Right lobe of liver (tissue), 6 donors: ENCODE measurements at regions not wholly inside any gene's neighbourhood (a gene's known extent, or its start where the extent isn't known, plus 50 kb on each side); places are given as distances from the start of the nearest gene placed in this dataset.

ENCODE experiments used
- ATAC-seq, 4 donors: fragments of 200-7000 bp; cut with Tn5 transposase; one replicate each; pipeline ENCODE4 v1.9.1; 2020; ENCODE audit warnings: mild to moderate bottlenecking in 4 of 4, moderate library complexity in 4 of 4
- DNase-seq, 3 donors: peaks; one replicate each; pipeline ENCODE4 v3.0.0-alpha.2; 2020
- H3K27ac ChIP-seq, 3 donors: fragments of 200-600 bp; one replicate each; pipeline ENCODE4 v1.8.0; 2022
- H3K27me3 ChIP-seq, 2 donors: fragments of 200-600 bp; one replicate each; pipeline ENCODE4 v1.8.0; 2022
- H3K36me3 ChIP-seq, 4 donors: fragments of 200-600 bp; sonication (generic) in 1 of 4; one replicate each; pipeline versions ENCODE4 v1.5.1 to v1.8.0; 2017 to 2022; ENCODE audit warnings: control low read depth in 1 of 4
- H3K4me1 ChIP-seq, 4 donors: fragments of 200-600 bp; sonication (generic) in 1 of 4; one replicate each; pipeline versions ENCODE4 v1.5.1 to v1.8.0; 2017 to 2022; ENCODE audit warnings: control low read depth in 1 of 4
- H3K4me3 ChIP-seq, 3 donors: fragments of 200-600 bp; one replicate each; pipeline ENCODE4 v1.8.0; 2022
- H3K9me3 ChIP-seq, 4 donors: fragments of 200-600 bp; sonication (generic) in 1 of 4; one replicate each; pipeline versions ENCODE4 v1.5.1 to v1.8.0; 2017 to 2022; ENCODE audit warnings: control low read depth in 1 of 4
- CTCF ChIP-seq, 4 donors: fragments of 200-600 bp in 3 of 4; fragments of 450-650 bp in 1 of 4; IDR thresholded peaks; one replicate each; pipeline versions ENCODE4 v1.5.1 to v1.8.0; 2016 to 2022; ENCODE audit warnings: antibody characterized with exemption in 4 of 4, mild to moderate bottlenecking in 2 of 4
- POLR2A ChIP-seq: fragments of 450-650 bp; IDR thresholded peaks from one replicate; pipeline ENCODE4 v1.6.1; 2017; ENCODE audit warnings: antibody characterized with exemption, mild to moderate bottlenecking
- WGBS: methylation state at CpG from one replicate; pipeline ENCODE4 v1.1.6; 2018; ENCODE audit warnings: low coverage, low lambda C conversion rate; ENCODE audit not compliant: insufficient coverage; ENCODE audit errors: missing lambda C conversion rate; 5-methylcytosine and 5-hydroxymethylcytosine counted together
- intact Hi-C, 2 donors: fragments of 100-400 bp; cut with DNase I; formaldehyde crosslinking; loops; one replicate each; pipeline versions ENCODE4 v1.11.2 to v1.14.1; 2022
- donor health status: DM: no; HTN: yes; CAD: no.
- donor health status: DM: no; HTN: no; CAD: no.
- donor health status: DM: no; HTN: no; CAD: no.
- donor health status: DM: no; HTN: yes; CAD: no.
- donor health status: DM: no; HTN: yes; CAD: no.

- H3K9me3 ChIP-seq = no peaks in the 10 kb centered on the region
- no peak for ATAC-seq
- H3K27ac ChIP-seq = no peak overlapping the region
- no peaks in the 10 kb centered on the region for H3K4me1 ChIP-seq
- H3K27me3 ChIP-seq = no peaks in the 10 kb centered on the region
- no peak overlapping the region for H3K4me3 ChIP-seq
- WGBS = 67% methylated on average over 1 of the region's 1 CpG
- intact Hi-C loops = no loop called here
- DNase-seq = no peak
- H3K36me3 ChIP-seq = no peaks in the 10 kb centered on the region
- TF ChIP-seq CTCF (IDR thresholded peaks at IDR 0.05) (no peak), POLR2A (no peak)
Observed at GRCh38 chr20:51329845-51330244, 212.7 kb downstream of the NFATC2 start.

DNA sequence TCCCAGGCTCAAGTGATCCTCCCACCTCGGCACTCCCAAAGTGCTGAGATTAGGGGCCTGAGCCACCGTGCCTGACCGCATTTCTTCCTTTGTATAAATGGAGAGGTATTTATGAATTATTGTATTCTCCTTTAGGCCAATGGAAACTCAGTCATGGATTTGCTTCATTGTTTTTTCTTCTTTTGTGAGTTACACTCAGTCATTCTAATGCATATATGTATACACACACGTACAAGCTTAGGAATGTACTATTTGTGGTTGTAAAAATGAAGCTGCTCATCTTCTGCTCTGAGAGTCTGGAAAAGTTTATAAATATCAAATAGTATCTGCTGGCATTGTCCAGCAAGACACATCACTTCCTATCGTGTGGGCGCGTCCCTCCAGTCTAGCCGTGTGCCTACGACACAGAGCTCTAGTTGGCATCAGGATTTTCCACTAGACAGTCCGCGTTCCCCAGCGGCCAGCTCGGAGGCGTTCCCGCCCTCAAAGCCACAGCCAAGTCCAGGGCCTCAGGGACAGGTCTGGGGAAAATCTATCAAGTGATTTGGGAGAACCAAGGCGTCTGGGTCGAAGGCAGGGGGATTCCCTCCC lies 215.2 kb downstream of the NFATC2 start:
- Histone ChIP-seq H3K27me3 (no peaks in the 10 kb centered on the region), H3K4me1 (no peaks in the 10 kb centered on the region), H3K27ac (no peak overlapping the region), H3K9me3 (no peaks in the 10 kb centered on the region), H3K4me3 (no peak overlapping the region), H3K36me3 (no peaks in the 10 kb centered on the region)
- no peak for TF ChIP-seq CTCF (IDR thresholded peaks at IDR 0.05)
- no peak for DNase-seq
- ATAC-seq = no peak
- 72% methylated on average over 15 of the region's 17 CpGs for WGBS
- intact Hi-C loops = no loop called here

- no peaks in the 10 kb centered on the region for H3K36me3 ChIP-seq
- no peak overlapping the region for H3K27ac ChIP-seq
- TF ChIP-seq POLR2A (no peak), CTCF (IDR thresholded peaks at IDR 0.05) (peak; percentile 40 to 58 (median 49))
- H3K4me1 ChIP-seq = no peaks in the 10 kb centered on the region
- DNase-seq (peak in 1 of 3 donors; percentile 70), ATAC-seq (peak; percentile 28 to 65 (median 46))
- intact Hi-C loops = no loop called here
- no peak overlapping the region for H3K4me3 ChIP-seq
- WGBS = 20% methylated on average over 1 of the region's 4 CpGs
- no peaks in the 10 kb centered on the region for H3K27me3 ChIP-seq
- no peaks in the 10 kb centered on the region for H3K9me3 ChIP-seq
Observed at GRCh38 chr20:51326201-51326819, 216.2 kb downstream of the NFATC2 start.

GRCh38 chr20:51322164-51322707 lies 220.3 kb downstream of the NFATC2 start:
- intact Hi-C loops = no loop called here
- Histone ChIP-seq H3K4me1 (no peaks in the 10 kb centered on the region), H3K9me3 (no peaks in the 10 kb centered on the region), H3K4me3 (no peak overlapping the region), H3K36me3 (no peaks in the 10 kb centered on the region), H3K27me3 (no peaks in the 10 kb centered on the region), H3K27ac (no peak overlapping the region)
- DNase-seq (no peak), ATAC-seq (no peak)
- 47% methylated on average over 5 of the region's 8 CpGs for WGBS
- TF ChIP-seq CTCF (IDR thresholded peaks at IDR 0.05) = no peak
